ENCODE measurements at regions not wholly inside any gene's neighbourhood (a gene's known extent, or its start where the extent isn't known, plus 50 kb on each side); places are given as distances from the start of the nearest gene placed in this dataset.

GRCh38 chr3:148641722-148642121 lies 56.0 kb upstream of the AGTR1 start:
- H3K27me3 Mint-ChIP-seq: no peaks in the 10 kb centered on the region
- H3K27ac Mint-ChIP-seq: no peak overlapping the region
- no peaks in the 10 kb centered on the region for H3K9me3 Mint-ChIP-seq
- H3K4me1 Mint-ChIP-seq (ENCODE audit: low read depth): no peaks in the 10 kb centered on the region
- DNase-seq: no peak
- no peak overlapping the region for H3K4me3 Mint-ChIP-seq
- H3K36me3 Mint-ChIP-seq (ENCODE audit: low read depth): no peaks in the 10 kb centered on the region

- DNase-seq: no peak
- no peak overlapping the region for H3K27ac Mint-ChIP-seq
- no peaks in the 10 kb centered on the region for H3K36me3 Mint-ChIP-seq (ENCODE audit: low read depth)
- no peaks in the 10 kb centered on the region for H3K4me1 Mint-ChIP-seq (ENCODE audit: low read depth)
- no peak overlapping the region for H3K4me3 Mint-ChIP-seq
- no peaks in the 10 kb centered on the region for H3K9me3 Mint-ChIP-seq
- no peaks in the 10 kb centered on the region for H3K27me3 Mint-ChIP-seq
Measured at GRCh38 chr3:148642214-148642613, 55.5 kb upstream of the AGTR1 start.

- no peak overlapping the region for H3K4me3 Mint-ChIP-seq
- H3K4me1 Mint-ChIP-seq (ENCODE audit: low read depth): no peaks in the 10 kb centered on the region
- DNase-seq: no peak
- no peaks in the 10 kb centered on the region for H3K27me3 Mint-ChIP-seq
- H3K36me3 Mint-ChIP-seq (ENCODE audit: low read depth): no peaks in the 10 kb centered on the region
- no peak overlapping the region for H3K27ac Mint-ChIP-seq
- no peaks in the 10 kb centered on the region for H3K9me3 Mint-ChIP-seq
Measured at GRCh38 chr3:148642616-148643015, 55.1 kb upstream of the AGTR1 start.

- Mint-ChIP-seq H3K27ac (no peak overlapping the region), H3K36me3 (ENCODE audit: low read depth) (no peaks in the 10 kb centered on the region), H3K27me3 (no peaks in the 10 kb centered on the region), H3K4me3 (no peak overlapping the region), H3K4me1 (ENCODE audit: low read depth) (no peaks in the 10 kb centered on the region), H3K9me3 (no peaks in the 10 kb centered on the region)
- DNase-seq: no peak
Measured at GRCh38 chr3:148643389-148643840, 54.3 kb upstream of the AGTR1 start.

GRCh38 chr3:148646126-148646665 lies 51.5 kb upstream of the AGTR1 start:
- no peaks in the 10 kb centered on the region for H3K36me3 Mint-ChIP-seq (ENCODE audit: low read depth)
- DNase-seq: no peak
- no peaks in the 10 kb centered on the region for H3K9me3 Mint-ChIP-seq
- no peak overlapping the region for H3K4me3 Mint-ChIP-seq
- no peak overlapping the region for H3K27ac Mint-ChIP-seq
- no peaks in the 10 kb centered on the region for H3K4me1 Mint-ChIP-seq (ENCODE audit: low read depth)
- H3K27me3 Mint-ChIP-seq: no peaks in the 10 kb centered on the region

Measured in activated T-cell treated with anti-CD3 and anti-CD28 coated beads, Interleukin-2, amount 50 U/mL, for 24 hours (primary cell).